OCI-LY1 (cell line): ENCODE measurements at regions not wholly inside any gene's neighbourhood (a gene's known extent, or its start where the extent isn't known, plus 50 kb on each side); places are given as distances from the start of the nearest gene placed in this dataset.

ENCODE experiments used
- CTCF ChIP-seq: fragments of 200-600 bp; sonication (generic), shearing (Covaris generic); IDR thresholded peaks from 2 replicates; pipeline ENCODE4 v1.5.1; 2017; ENCODE audit warnings: mild to moderate bottlenecking, antibody characterized with exemption, low read length, moderate library complexity, mixed read lengths
- EZH2 ChIP-seq: fragments of 200-600 bp; sonication (generic), shearing (Covaris generic); IDR thresholded peaks from 2 replicates; pipeline ENCODE4 v1.8.0; 2017; ENCODE audit warnings: borderline replicate concordance, mixed run types, mild to moderate bottlenecking, antibody characterized with exemption, low read length, moderate library complexity, mixed read lengths

- TF ChIP-seq CTCF = no peak
- TF ChIP-seq EZH2 = no peak
Measured at GRCh38 chr4:138088449-138089208, 153.5 kb downstream of the SLC7A11 start.
